IMR-90 (cell line): ENCODE measurements at regions not wholly inside any gene's neighbourhood (a gene's known extent, or its start where the extent isn't known, plus 50 kb on each side); places are given as distances from the start of the nearest gene placed in this dataset.

ENCODE experiments used
- BHLHE40 ChIP-seq: fragments of 150-350 bp; IDR thresholded peaks from 2 replicates; pipeline ENCODE4 v1.6.1; 2016; ENCODE audit warnings: mild to moderate bottlenecking, low read depth, low read length
- CEBPB ChIP-seq: IDR thresholded peaks from 2 replicates; pipeline ENCODE4 v1.6.1; 2012; ENCODE audit warnings: low read depth, low read length, improper control_type of control experiment
- ELK1 ChIP-seq: fragments of 150-350 bp; IDR thresholded peaks from 2 replicates; pipeline ENCODE4 v1.6.1; 2016; ENCODE audit warnings: low read depth, mild to moderate bottlenecking, low read length, moderate library complexity, borderline replicate concordance
- FOS ChIP-seq: fragments of 150-350 bp; IDR thresholded peaks from 2 replicates; pipeline ENCODE4 v1.6.1; 2016; ENCODE audit warnings: low read depth, low read length
- MAFK ChIP-seq: IDR thresholded peaks from 2 replicates; pipeline ENCODE4 v1.6.1; 2012; ENCODE audit warnings: low read depth, low read length, improper control_type of control experiment
- MAZ ChIP-seq: IDR thresholded peaks from 2 replicates; pipeline ENCODE4 v1.6.1; 2012; ENCODE audit warnings: low read depth, mild to moderate bottlenecking, low read length, improper control_type of control experiment, moderate library complexity, borderline replicate concordance
- NFE2L2 ChIP-seq: fragments of 150-350 bp; IDR thresholded peaks from 2 replicates; pipeline ENCODE4 v1.6.1; 2016; ENCODE audit warnings: low read depth, mild to moderate bottlenecking, low read length
- POLR2A ChIP-seq: IDR thresholded peaks from 2 replicates; pipeline ENCODE4 v1.6.1; 2012; ENCODE audit warnings: mild to moderate bottlenecking, low read depth, low read length
- RAD21 ChIP-seq: IDR thresholded peaks from 2 replicates; pipeline ENCODE4 v1.6.1; 2012; ENCODE audit warnings: low read length, improper control_type of control experiment
- RCOR1 ChIP-seq: IDR thresholded peaks from 2 replicates; pipeline ENCODE4 v1.6.1; 2012; ENCODE audit warnings: mild to moderate bottlenecking, low read length, improper control_type of control experiment; ENCODE audit not compliant: insufficient replicate concordance
- RFX5 ChIP-seq: IDR thresholded peaks from 2 replicates; pipeline ENCODE4 v1.8.0; 2012; ENCODE audit warnings: low read depth, mild to moderate bottlenecking, low read length, moderate library complexity
- SMC3 ChIP-seq: fragments of 150-350 bp; IDR thresholded peaks from 2 replicates; pipeline ENCODE4 v1.6.1; 2016; ENCODE audit warnings: low read depth, mild to moderate bottlenecking, antibody characterized with exemption, low read length, moderate library complexity
- TF ChIP-seq, protein P1 (sequence below): conservative IDR thresholded peaks from 2 replicates; pipeline ENCODE4 v1.5.1; 2012; ENCODE audit warnings: mild to moderate bottlenecking, low read depth, low read length, improper control_type of control experiment
- TF ChIP-seq, protein P2 (sequence below): fragments of 150-350 bp; IDR thresholded peaks from 2 replicates; pipeline ENCODE4 v1.6.1; 2017; ENCODE audit warnings: mild to moderate bottlenecking, antibody characterized with exemption, low read length, low read depth

- no peak for TF ChIP-seq NFE2L2
- TF ChIP-seq POLR2A = no peak
- TF ChIP-seq, protein P1, sequence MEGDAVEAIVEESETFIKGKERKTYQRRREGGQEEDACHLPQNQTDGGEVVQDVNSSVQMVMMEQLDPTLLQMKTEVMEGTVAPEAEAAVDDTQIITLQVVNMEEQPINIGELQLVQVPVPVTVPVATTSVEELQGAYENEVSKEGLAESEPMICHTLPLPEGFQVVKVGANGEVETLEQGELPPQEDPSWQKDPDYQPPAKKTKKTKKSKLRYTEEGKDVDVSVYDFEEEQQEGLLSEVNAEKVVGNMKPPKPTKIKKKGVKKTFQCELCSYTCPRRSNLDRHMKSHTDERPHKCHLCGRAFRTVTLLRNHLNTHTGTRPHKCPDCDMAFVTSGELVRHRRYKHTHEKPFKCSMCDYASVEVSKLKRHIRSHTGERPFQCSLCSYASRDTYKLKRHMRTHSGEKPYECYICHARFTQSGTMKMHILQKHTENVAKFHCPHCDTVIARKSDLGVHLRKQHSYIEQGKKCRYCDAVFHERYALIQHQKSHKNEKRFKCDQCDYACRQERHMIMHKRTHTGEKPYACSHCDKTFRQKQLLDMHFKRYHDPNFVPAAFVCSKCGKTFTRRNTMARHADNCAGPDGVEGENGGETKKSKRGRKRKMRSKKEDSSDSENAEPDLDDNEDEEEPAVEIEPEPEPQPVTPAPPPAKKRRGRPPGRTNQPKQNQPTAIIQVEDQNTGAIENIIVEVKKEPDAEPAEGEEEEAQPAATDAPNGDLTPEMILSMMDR = no peak
- no peak for TF ChIP-seq MAZ
- 0 out of 2 replicates have a peak, but pooled peaks have one; percentile 7 for TF ChIP-seq CEBPB
- TF ChIP-seq ELK1 = no peak
- TF ChIP-seq FOS = no peak
- TF ChIP-seq SMC3 = no peak
- no peak for TF ChIP-seq MAFK
- TF ChIP-seq RAD21 = no peak
- TF ChIP-seq RCOR1 = no peak
- no peak for TF ChIP-seq RFX5
- TF ChIP-seq, protein P2, sequence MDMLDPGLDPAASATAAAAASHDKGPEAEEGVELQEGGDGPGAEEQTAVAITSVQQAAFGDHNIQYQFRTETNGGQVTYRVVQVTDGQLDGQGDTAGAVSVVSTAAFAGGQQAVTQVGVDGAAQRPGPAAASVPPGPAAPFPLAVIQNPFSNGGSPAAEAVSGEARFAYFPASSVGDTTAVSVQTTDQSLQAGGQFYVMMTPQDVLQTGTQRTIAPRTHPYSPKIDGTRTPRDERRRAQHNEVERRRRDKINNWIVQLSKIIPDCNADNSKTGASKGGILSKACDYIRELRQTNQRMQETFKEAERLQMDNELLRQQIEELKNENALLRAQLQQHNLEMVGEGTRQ = no peak
- no peak for TF ChIP-seq BHLHE40
These were observed 260.2 kb upstream of the PRKCQ start for GRCh38 chr10:6840201-6840691.
